Gastroesophageal sphincter (tissue), 4 donors: ENCODE measurements at regions not wholly inside any gene's neighbourhood (a gene's known extent, or its start where the extent isn't known, plus 50 kb on each side); places are given as distances from the start of the nearest gene placed in this dataset.

ENCODE experiments used
- ATAC-seq: fragments of 150-250 bp; one replicate; pipeline ENCODE4 v1.9.1; 2016; ENCODE audit warnings: mild to moderate bottlenecking, moderate library complexity
- H3K27ac ChIP-seq, 4 donors: fragments of 200-600 bp; sonication (generic) in 3 of 4; 1 replicate in 3 of 4; 2 replicates in 1 of 4; pipeline ENCODE4 v1.5.1; 2016 to 2019
- H3K27me3 ChIP-seq: fragments of 200-600 bp; sonication (generic); one replicate; pipeline ENCODE4 v1.5.1; 2019
- H3K36me3 ChIP-seq, 2 donors: fragments of 200-600 bp; sonication (generic); one replicate each; pipeline ENCODE4 v1.5.1; 2019; ENCODE audit warnings: control low read depth in 1 of 2
- H3K4me1 ChIP-seq, 3 donors: fragments of 200-600 bp; sonication (generic); 1 replicate in 2 of 3; 2 replicates in 1 of 3; pipeline ENCODE4 v1.5.1; 2016 to 2019; ENCODE audit warnings: control low read depth in 2 of 3
- H3K4me3 ChIP-seq, 2 donors: fragments of 200-600 bp; sonication (generic); one replicate each; pipeline ENCODE4 v1.5.1; 2019; ENCODE audit warnings: mild to moderate bottlenecking in 1 of 2, moderate library complexity in 1 of 2
- H3K9me3 ChIP-seq, 3 donors: fragments of 200-600 bp; sonication (generic); one replicate each; pipeline ENCODE4 v1.5.1; 2017 to 2019; ENCODE audit warnings: control low read depth in 2 of 3
- CTCF ChIP-seq, 4 experiments: fragments of 200-600 bp in 2 of 4; fragments of 450-650 bp in 2 of 4; sonication (generic) in 1 of 4; IDR thresholded peaks; one replicate each; pipeline ENCODE4 v1.5.1; 2017 to 2019; ENCODE audit warnings: antibody characterized with exemption in 4 of 4, mild to moderate bottlenecking in 2 of 4, moderate library complexity in 2 of 4
- EP300 ChIP-seq: sonication (generic); formaldehyde crosslinking; IDR thresholded peaks from one replicate; pipeline ENCODE4 v1.6.1; 2017; ENCODE audit warnings: antibody characterized with exemption, mild to moderate bottlenecking
- POLR2A ChIP-seq, 2 donors: fragments of 450-650 bp; IDR thresholded peaks; one replicate each; pipeline ENCODE4 v1.6.1; 2017; ENCODE audit warnings: antibody characterized with exemption in 2 of 2, mild to moderate bottlenecking in 2 of 2, moderate library complexity in 1 of 2
- POLR2AphosphoS5 ChIP-seq: sonication (generic); formaldehyde crosslinking; IDR thresholded peaks from one replicate; pipeline ENCODE4 v1.6.1; 2017; ENCODE audit warnings: antibody characterized with exemption
- WGBS, 2 donors: methylation state at CpG; one replicate each; pipeline ENCODE4 v1.1.5; 2018; ENCODE audit warnings: low coverage in 1 of 2; 5-methylcytosine and 5-hydroxymethylcytosine counted together

DNA sequence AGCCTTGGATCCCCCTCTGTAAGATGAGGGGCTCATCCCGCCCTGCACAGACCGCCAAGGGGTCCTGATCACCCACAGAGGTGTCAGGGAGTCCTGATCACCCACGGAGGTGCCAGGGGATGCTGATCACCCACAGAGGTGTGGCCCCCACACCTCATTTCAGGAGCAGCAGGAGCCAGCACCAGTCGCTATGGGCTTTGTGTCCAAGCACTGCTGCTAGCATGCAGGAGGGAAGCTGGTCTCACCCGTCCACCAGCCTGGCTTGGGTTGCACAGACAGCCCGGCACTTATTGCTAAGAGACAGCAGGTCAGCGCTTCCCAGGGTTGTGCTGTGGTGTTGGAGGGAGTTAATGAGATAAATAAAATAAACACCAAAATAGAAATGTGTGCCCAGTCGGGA is 88.5 kb downstream of the ADRA2C start:
- TF ChIP-seq CTCF (IDR thresholded peaks at IDR 0.05), result no peak
- no peak for TF ChIP-seq POLR2AphosphoS5
- no peak for TF ChIP-seq EP300
- TF ChIP-seq POLR2A (IDR thresholded peaks at IDR 0.05), result no peak
- no peak overlapping the region for H3K4me3 ChIP-seq
- ATAC-seq, result no peak
- no peak overlapping the region for H3K27ac ChIP-seq
- WGBS, 2 donors, result 23% methylated on average over 1 of the region's 8 CpGs; no CpG with 5 or more reads in 1 of the 2 donors
- H3K9me3 ChIP-seq, result peaks cover 0 to 18% (median 0%) of the 10 kb centered on the region in 3 donors
- no peaks in the 10 kb centered on the region for H3K36me3 ChIP-seq
- peaks cover 62% of the 10 kb centered on the region for H3K27me3 ChIP-seq
- no peaks in the 10 kb centered on the region for H3K4me1 ChIP-seq

DNA sequence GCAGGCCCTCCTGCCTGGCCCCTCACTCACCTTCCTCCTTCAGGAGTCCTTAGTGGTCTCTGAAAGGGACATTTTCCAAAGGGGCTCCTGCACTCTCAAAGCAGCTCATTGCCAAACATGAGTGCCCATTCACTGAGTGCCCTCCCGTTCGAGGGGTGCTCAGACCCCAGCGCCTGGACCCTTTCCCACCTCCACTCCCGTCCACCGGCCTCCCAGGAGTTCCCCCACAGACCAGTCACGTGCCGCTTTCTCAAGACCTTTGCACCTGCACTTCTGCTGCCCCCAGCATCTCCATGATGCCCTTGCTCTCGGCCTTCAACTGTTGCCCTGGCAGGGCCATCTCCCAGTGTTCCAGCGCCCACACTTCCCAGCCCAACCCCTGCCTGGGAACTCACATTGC is 89.5 kb downstream of the ADRA2C start:
- Histone ChIP-seq H3K27ac (no peak overlapping the region), H3K4me3 (no peak overlapping the region), H3K36me3 (no peaks in the 10 kb centered on the region), H3K27me3 (peaks cover 72% of the 10 kb centered on the region), H3K4me1 (no peaks in the 10 kb centered on the region), H3K9me3 (peaks cover 0 to 8% (median 0%) of the 10 kb centered on the region in 3 donors)
- no peak for TF ChIP-seq POLR2AphosphoS5
- no peak for TF ChIP-seq EP300
- TF ChIP-seq POLR2A (IDR thresholded peaks at IDR 0.05), result no peak
- TF ChIP-seq CTCF (IDR thresholded peaks at IDR 0.05), result no peak
- ATAC-seq, result no peak
- 66 to 80% methylated on average over 2 to 9 of the region's 9 CpGs for WGBS, 2 donors

DNA sequence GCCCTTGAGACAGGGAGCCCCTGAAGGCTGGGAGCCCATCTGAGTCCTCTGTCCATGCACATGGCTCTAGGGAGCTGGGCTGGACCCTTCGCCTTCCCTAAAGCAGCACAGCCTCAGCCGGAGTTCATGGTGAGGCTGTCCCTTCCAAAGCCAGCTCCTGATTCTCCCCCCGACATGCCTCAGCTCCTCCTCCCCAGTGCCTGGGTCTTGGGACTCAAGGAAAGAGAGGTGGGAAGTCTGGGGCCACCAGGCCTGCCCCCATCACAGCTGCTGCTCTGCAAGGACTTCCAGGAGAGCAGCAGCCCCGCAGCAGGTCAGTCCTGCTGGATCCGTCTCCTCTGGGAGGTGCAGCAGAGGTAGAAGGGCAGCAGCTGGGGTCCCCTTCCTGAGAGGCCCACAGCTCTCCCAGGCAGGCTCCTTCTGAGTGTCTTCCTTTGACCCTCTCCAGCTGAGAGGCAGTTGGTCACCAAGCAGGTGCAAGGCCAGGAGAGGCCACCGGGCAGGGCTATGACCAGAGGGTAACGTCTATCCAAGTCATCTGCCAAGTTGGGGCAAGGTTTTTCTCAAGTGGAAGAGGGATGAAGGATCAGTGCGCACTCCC is 90.5 kb downstream of the ADRA2C start:
- no peak overlapping the region for H3K27ac ChIP-seq
- TF ChIP-seq POLR2A (IDR thresholded peaks at IDR 0.05) (no peak), CTCF (IDR thresholded peaks at IDR 0.05) (no peak), EP300 (no peak), POLR2AphosphoS5 (no peak)
- H3K4me1 ChIP-seq, result no peaks in the 10 kb centered on the region
- peaks cover 82% of the 10 kb centered on the region for H3K27me3 ChIP-seq
- no peaks in the 10 kb centered on the region for H3K36me3 ChIP-seq
- H3K9me3 ChIP-seq, result no peaks in the 10 kb centered on the region
- H3K4me3 ChIP-seq, result no peak overlapping the region
- no peak for ATAC-seq
- 100% methylated on average over 1 of the region's 8 CpGs; no CpG with 5 or more reads in 1 of the 2 donors for WGBS, 2 donors

DNA sequence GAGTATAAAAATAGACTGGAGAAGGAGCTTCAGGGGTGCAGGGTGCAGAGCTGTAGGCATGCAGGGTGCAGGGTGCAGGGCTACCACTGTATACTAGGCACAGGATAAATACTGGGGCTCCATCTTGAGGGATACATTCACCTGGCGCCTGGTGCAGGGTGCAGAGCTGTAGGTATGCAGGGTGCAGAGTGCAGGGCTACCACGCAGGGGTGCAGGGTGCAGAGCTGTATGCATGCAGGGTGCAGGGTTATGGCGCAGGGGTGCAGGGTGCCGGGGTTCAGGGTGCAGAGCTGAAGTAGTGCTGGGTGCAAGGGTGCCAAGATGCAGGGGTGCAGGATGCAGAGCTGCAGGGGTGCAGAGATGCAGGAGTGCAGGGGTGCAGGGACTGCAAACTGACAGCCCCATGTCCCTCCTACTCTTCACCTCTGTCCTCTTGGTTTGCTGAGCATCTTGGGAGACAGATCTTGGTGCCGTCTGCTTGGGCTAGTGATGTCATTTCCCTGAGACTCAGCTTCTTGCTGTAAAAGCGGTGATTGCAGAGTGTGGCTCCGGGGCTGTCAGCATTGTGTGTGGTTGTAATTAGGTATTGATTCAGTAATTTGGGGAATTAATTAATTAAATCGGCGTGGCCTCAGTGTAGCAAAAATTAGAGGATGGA is 91.2 kb downstream of the ADRA2C start:
- Histone ChIP-seq H3K27ac (no peak overlapping the region), H3K27me3 (peaks cover 87% of the 10 kb centered on the region), H3K36me3 (no peaks in the 10 kb centered on the region), H3K4me1 (no peaks in the 10 kb centered on the region), H3K4me3 (no peak overlapping the region), H3K9me3 (no peaks in the 10 kb centered on the region)
- no peak for TF ChIP-seq CTCF (IDR thresholded peaks at IDR 0.05)
- no peak for ATAC-seq
- WGBS, 2 donors, result 51 to 65% methylated on average over 5 to 7 of the region's 9 CpGs
